K562 (cell line): ENCODE measurements at regions not wholly inside any gene's neighbourhood (a gene's known extent, or its start where the extent isn't known, plus 50 kb on each side); places are given as distances from the start of the nearest gene placed in this dataset.

ENCODE experiments used
- ATAC-seq: fragments of 200-7000 bp; cut with Tn5 transposase; 3 replicates; pipeline ENCODE4 v1.9.1; 2020; ENCODE audit warnings: moderate library complexity
- BruUV-seq: library from RNA; stranded (reverse); fragments of 400-500 nt; replicated peaks from 2 replicates; lab custom pipeline; 2021; lab: Mats Ljungman, UMichigan
- CTCF ChIA-PET: fragments of 300-600 bp; formaldehyde crosslinking; extraction: SDS; loops from one replicate; lab custom pipeline; 2021; ENCODE audit warnings: low intra/inter-chr PET ratio; lab: Yijun Ruan, JAX
- POLR2A ChIA-PET: fragments of 300-600, 350-650 bp; sonication (Branson Sonifier 250); formaldehyde crosslinking; extraction: SDS; loops from one replicate; lab custom pipeline; 2021; ENCODE audit warnings: antibody characterized with exemption, inconsistent platforms; lab: Yijun Ruan, JAX
- DNase-seq, 4 experiments: peaks; one replicate each; pipeline versions ENCODE4 v3.0.0 to v3.0.0-alpha.2; 2011 to 2018; ENCODE audit warnings: low spot score in 3 of 4, mixed read lengths in 3 of 4; ENCODE audit errors: extremely low read depth in 1 of 4
- FAIRE-seq: peaks from 2 replicates; lab custom pipeline; 2011; peaks lifted over from hg19 to GRCh38; lab: Jason Lieb, UNC
- H2AFZ ChIP-seq: 2 replicates; pipeline ENCODE4 v1.6.0; 2011; ENCODE audit warnings: low read depth, low read length, control low read depth, inconsistent platforms
- H3K27ac ChIP-seq: fragments of 200-600 bp; 3 replicates; pipeline ENCODE4 v1.8.0; 2011; ENCODE audit warnings: low read depth, mild to moderate bottlenecking, control low read depth, inconsistent platforms, low read length, moderate library complexity, mixed read lengths; ENCODE audit errors: extremely low read depth
- H3K27me3 ChIP-seq, 2 experiments: fragments of 300-600 bp in 1 of 2; 2 replicates in 1 of 2; 3 replicates in 1 of 2; pipeline versions ENCODE4 v1.6.0 to v1.8.0; 2011; ENCODE audit warnings: inconsistent platforms in 2 of 2, low read length in 2 of 2, mild to moderate bottlenecking in 1 of 2, mixed read lengths in 1 of 2, moderate library complexity in 1 of 2; ENCODE audit not compliant: control insufficient read depth in 2 of 2, insufficient read depth in 2 of 2
- H3K36me3 ChIP-seq: fragments of 300-600 bp; 3 replicates; pipeline ENCODE4 v1.8.0; 2011; ENCODE audit warnings: mild to moderate bottlenecking, low read length, inconsistent platforms; ENCODE audit not compliant: control insufficient read depth, insufficient read depth
- H3K4me1 ChIP-seq, 2 experiments: fragments of 200-600 bp in 1 of 2; replicated peaks in 1 of 2; 2 replicates in 1 of 2; 3 replicates in 1 of 2; pipeline versions ENCODE4 v1.5.1 to v1.8.0; 2011; ENCODE audit warnings: inconsistent platforms in 2 of 2, low read length in 2 of 2, mild to moderate bottlenecking in 1 of 2, mixed read lengths in 1 of 2, moderate library complexity in 1 of 2; ENCODE audit not compliant: control insufficient read depth in 2 of 2, insufficient read depth in 2 of 2
- H3K4me2 ChIP-seq: 2 replicates; pipeline ENCODE4 v1.6.1; 2011; ENCODE audit warnings: low read length, control low read depth, inconsistent platforms, mixed read lengths; ENCODE audit not compliant: insufficient read depth
- H3K4me3 ChIP-seq: fragments of 200-600 bp; sonication (generic), shearing (Covaris generic); 2 replicates; pipeline ENCODE4 v1.5.1; 2016; ENCODE audit warnings: control low read depth, inconsistent platforms
- H3K79me2 ChIP-seq: fragments of 200-600 bp; 3 replicates; pipeline ENCODE4 v1.8.0; 2011; ENCODE audit warnings: low read length, inconsistent platforms; ENCODE audit not compliant: control insufficient read depth, insufficient read depth
- H3K9ac ChIP-seq, 2 experiments: 2 replicates each; pipeline versions ENCODE4 v1.6.0 to v1.6.1; 2011; ENCODE audit warnings: low read depth in 2 of 2, low read length in 2 of 2, control low read depth in 1 of 2, inconsistent platforms in 1 of 2, mild to moderate bottlenecking in 1 of 2, mixed read lengths in 1 of 2; ENCODE audit not compliant: insufficient read depth in 1 of 2
- H3K9me1 ChIP-seq: one replicate; pipeline ENCODE4 v1.6.0; 2011; ENCODE audit warnings: inconsistent platforms, mild to moderate bottlenecking, low read length, moderate library complexity; ENCODE audit not compliant: control insufficient read depth, insufficient read depth
- H3K9me3 ChIP-seq: replicated peaks from 2 replicates; pipeline ENCODE4 v1.5.1; 2011; ENCODE audit warnings: low read depth, low read length, inconsistent platforms; ENCODE audit not compliant: control insufficient read depth, insufficient read depth
- H4K20me1 ChIP-seq: replicated peaks from 2 replicates; pipeline ENCODE4 v1.6.1; 2011; ENCODE audit warnings: low read length, inconsistent platforms, mixed read lengths; ENCODE audit not compliant: control insufficient read depth, insufficient read depth
- ETV1 ChIP-seq: fragments of 450-650 bp; conservative IDR thresholded peaks from 2 replicates; pipeline ENCODE4 v1.6.1; 2016; ENCODE audit warnings: missing genetic modification characterization, control low read depth, low read depth, missing compliant biosample characterization
- RBM14 ChIP-seq: fragments of 200-400 bp; formaldehyde crosslinking; IDR thresholded peaks from 2 replicates; pipeline ENCODE4 v1.6.1; 2018; ENCODE audit warnings: low read depth, mild to moderate bottlenecking, low read length, moderate library complexity, borderline replicate concordance; ENCODE audit not compliant: insufficient read depth
- RBM17 ChIP-seq: fragments of 200-400 bp; formaldehyde crosslinking; IDR thresholded peaks from 2 replicates; pipeline ENCODE4 v1.6.1; 2017; ENCODE audit warnings: low read depth, mild to moderate bottlenecking, low read length, borderline replicate concordance
- WGBS: fragments of 100-300 bp; shearing (Covaris generic); methylation state at CpG from one replicate; pipeline ENCODE4 v1.1.6; 2016; ENCODE audit warnings: low coverage, mixed read lengths; ENCODE audit not compliant: insufficient coverage; ENCODE audit errors: missing lambda C conversion rate; 5-methylcytosine and 5-hydroxymethylcytosine counted together
- in situ Hi-C: fragments of 300-500 bp; cut with MboI; formaldehyde crosslinking; loops from 4 replicates; pipeline ENCODE4 v1.15.0; 2018; ENCODE audit warnings: inconsistent platforms, mixed read lengths
- intact Hi-C: fragments of 100-400 bp; cut with micrococcal nuclease; formaldehyde crosslinking; loops from 2 replicates; pipeline ENCODE4 v1.14.2; 2022

DNA sequence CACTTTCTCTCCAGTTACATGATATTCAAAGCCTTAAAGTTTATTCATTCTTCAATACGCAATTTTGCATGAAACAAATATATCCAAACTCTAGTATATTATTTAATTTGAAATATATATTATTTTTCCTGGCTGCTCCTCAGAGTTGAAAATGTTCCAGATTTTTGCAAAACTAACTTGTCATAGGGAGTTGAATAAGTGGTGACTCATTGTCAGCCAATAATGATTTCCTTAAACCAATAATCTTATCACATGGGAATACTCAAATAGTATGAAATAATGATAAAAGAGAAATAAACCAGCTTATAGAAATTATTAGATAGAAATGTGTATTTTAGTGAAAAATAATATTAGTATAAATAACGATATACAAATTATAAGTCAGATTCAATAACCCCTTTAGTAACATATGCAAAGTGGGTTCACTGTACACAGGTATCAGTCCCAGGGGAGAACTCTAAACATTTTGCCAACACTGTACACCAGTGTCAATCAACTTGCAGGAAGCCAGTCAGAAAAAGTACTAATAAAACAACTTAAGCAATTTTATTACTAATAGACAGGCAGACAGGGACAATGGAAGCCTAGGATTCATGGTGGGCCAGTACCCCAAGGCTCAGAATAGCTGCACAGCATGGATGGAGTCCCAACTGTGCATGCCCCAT, 222.6 kb upstream of the KLHL1 start:
- no peak for FAIRE-seq
- POLR2A ChIA-PET: no interaction called here

DNA sequence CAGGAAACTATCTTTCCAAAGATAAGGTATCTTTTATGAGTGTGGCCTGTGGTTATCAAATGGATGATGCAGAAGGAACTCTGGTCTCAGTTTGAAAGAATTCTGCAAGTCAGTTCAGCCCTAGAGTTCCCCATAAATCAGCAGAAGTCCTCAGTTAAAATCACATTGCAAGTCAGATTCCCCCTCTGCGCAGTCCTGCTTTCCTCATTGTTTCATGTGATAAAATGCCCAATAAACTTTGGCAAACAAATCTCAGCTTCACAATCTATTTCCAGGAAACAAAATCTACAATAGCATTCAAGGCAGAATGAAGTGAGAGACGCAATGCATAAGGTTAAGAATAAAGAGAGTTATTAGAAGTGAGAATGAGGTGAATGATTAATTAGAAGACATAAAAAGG, 216.3 kb upstream of the KLHL1 start:
- BruUV-seq: no TSS peak

More for the DNA sequence above, 222.6 kb upstream of the KLHL1 start:
- H3K27ac ChIP-seq: no peak overlapping the region
- no peaks in the 10 kb centered on the region for H3K9me3 ChIP-seq
- ATAC-seq: no peak
- DNase-seq: no peak
- WGBS: 0% methylated on average over 2 of the region's 2 CpGs
- H3K79me2 ChIP-seq: no peaks in the 10 kb centered on the region
- H4K20me1 ChIP-seq: no peaks in the 10 kb centered on the region
- BruUV-seq: no TSS peak
- no peaks in the 10 kb centered on the region for H3K27me3 ChIP-seq
- no peaks in the 10 kb centered on the region for H3K9me1 ChIP-seq
- TF ChIP-seq RBM17: no peak
- no peak overlapping the region for H2AFZ ChIP-seq
- H3K36me3 ChIP-seq: no peaks in the 10 kb centered on the region
- no peak overlapping the region for H3K4me2 ChIP-seq
- CTCF ChIA-PET: no interaction called here
- intact Hi-C loops: no loop called here
- no peak overlapping the region for H3K4me3 ChIP-seq
- no peaks in the 10 kb centered on the region for H3K4me1 ChIP-seq
- no peak overlapping the region for H3K9ac ChIP-seq
- in situ Hi-C loops: no loop called here

More for the DNA sequence above, 216.3 kb upstream of the KLHL1 start:
- WGBS: 5% methylated on average over 2 of the region's 2 CpGs
- ChIA-PET POLR2A (no interaction called here), CTCF (no interaction called here)
- no peak overlapping the region for H2AFZ ChIP-seq
- no peak for DNase-seq
- ATAC-seq: no peak
- no peaks in the 10 kb centered on the region for H3K79me2 ChIP-seq
- no peaks in the 10 kb centered on the region for H3K9me1 ChIP-seq
- no peaks in the 10 kb centered on the region for H3K36me3 ChIP-seq
- no peak for FAIRE-seq
- no peaks in the 10 kb centered on the region for H3K4me1 ChIP-seq
- no peaks in the 10 kb centered on the region for H3K27me3 ChIP-seq
- TF ChIP-seq RBM14 (no peak), ETV1 (tag) (no peak)
- no peak overlapping the region for H3K4me2 ChIP-seq
- no peak overlapping the region for H3K9ac ChIP-seq
- H4K20me1 ChIP-seq: no peaks in the 10 kb centered on the region
- in situ Hi-C loops: no loop called here
- intact Hi-C loops: no loop called here
- no peak overlapping the region for H3K27ac ChIP-seq
- H3K4me3 ChIP-seq: no peak overlapping the region
- H3K9me3 ChIP-seq: no peaks in the 10 kb centered on the region
